ENCODE measurements at regions not wholly inside any gene's neighbourhood (a gene's known extent, or its start where the extent isn't known, plus 50 kb on each side); places are given as distances from the start of the nearest gene placed in this dataset.

DNA sequence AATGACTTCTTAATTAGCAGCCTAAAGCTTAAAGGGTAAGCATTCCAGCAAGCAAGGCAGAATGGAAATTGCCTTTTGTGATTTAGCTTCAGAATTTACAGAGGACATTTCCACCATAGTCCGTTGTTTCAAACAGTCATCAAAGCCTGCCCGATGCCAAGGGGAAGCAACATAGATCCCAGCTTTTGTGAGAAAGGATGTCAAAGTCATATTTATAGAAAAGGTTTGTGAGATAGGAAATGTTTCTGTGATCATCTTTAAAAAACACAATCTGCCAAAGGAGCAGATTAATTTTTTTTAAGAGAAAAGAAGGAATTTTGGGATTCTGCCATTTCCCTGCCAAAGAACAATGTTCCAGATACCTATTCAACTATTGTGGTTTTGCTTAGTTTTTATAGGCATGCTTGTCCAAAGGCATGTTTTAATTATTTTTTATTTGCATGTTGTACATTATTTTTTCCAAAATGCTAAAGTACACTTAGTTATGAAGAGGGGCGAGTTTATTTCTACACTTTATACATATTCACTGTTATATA, 346.9 kb downstream of the ZNF608 start:
- Histone ChIP-seq H3K9me3 (ENCODE audit: insufficient read depth in 2 of 2, low read depth in 1 of 2, low read length in 1 of 2) (no peaks in the 10 kb centered on the region), H3K36me3 (ENCODE audit: control insufficient read depth in 2 of 4, insufficient read depth in 4 of 4, low read length in 3 of 4) (no peaks in the 10 kb centered on the region), H3K23ac (ENCODE audit: insufficient read length) (no peak overlapping the region), H3K9ac (replicated peaks in 1 of 4; ENCODE audit: extremely low read depth in 1 of 4, low read depth in 3 of 4, low read length in 3 of 4) (no peak overlapping the region), H3K4ac (replicated peaks; ENCODE audit: insufficient read length, low read depth, low read length) (no peak overlapping the region), H2BK120ac (replicated peaks; ENCODE audit: low read depth, low read length) (no peak overlapping the region), H3K4me2 (ENCODE audit: insufficient read depth in 1 of 2, low read depth in 2 of 2, low read length in 2 of 2) (no peak overlapping the region), H3K56ac (replicated peaks; ENCODE audit: insufficient read length, low read depth, low read length) (no peak overlapping the region), H3K27me3 (replicated peaks in 1 of 4; ENCODE audit: control insufficient read depth in 3 of 4, extremely low read depth in 1 of 4, insufficient read depth in 3 of 4, low read length in 3 of 4) (no peaks in the 10 kb centered on the region), H3K18ac (ENCODE audit: extremely low read depth, low read length) (no peak overlapping the region), H4K5ac (ENCODE audit: insufficient read length, low read depth, low read length) (no peak overlapping the region), H2AFZ (ENCODE audit: low read length) (no peak overlapping the region), H2AK5ac (ENCODE audit: low read depth, low read length) (no peak overlapping the region), H4K20me1 (replicated peaks in 1 of 2; ENCODE audit: control insufficient read depth in 1 of 2, insufficient read depth in 2 of 2, low read length in 2 of 2) (no peaks in the 10 kb centered on the region), H2BK20ac (ENCODE audit: low read length) (no peak overlapping the region), H3K23me2 (ENCODE audit: low read depth, low read length) (no peaks in the 10 kb centered on the region), H4K91ac (replicated peaks; ENCODE audit: insufficient read length, low read length) (no peak overlapping the region), H4K8ac (ENCODE audit: extremely low read depth, insufficient read depth, low read length) (no peak overlapping the region), H2BK12ac (ENCODE audit: low read depth, low read length) (no peak overlapping the region), H2BK5ac (ENCODE audit: low read depth, low read length) (no peak overlapping the region), H3K79me1 (ENCODE audit: low read depth, low read length) (no peaks in the 10 kb centered on the region), H3K79me2 (ENCODE audit: control insufficient read depth in 1 of 2, insufficient read depth in 2 of 2, low read length in 2 of 2) (no peaks in the 10 kb centered on the region), H3K14ac (ENCODE audit: insufficient read length) (no peak overlapping the region), H3K4me1 (replicated peaks in 1 of 4; ENCODE audit: control insufficient read depth in 3 of 4, insufficient read depth in 4 of 4, low read length in 3 of 4) (peaks cover 0 to 3% (median 0%) of the 10 kb centered on the region in 4 experiments; a peak in 2 of 7 replicates), H2BK15ac (ENCODE audit: low read length) (no peak overlapping the region), H3K27ac (ENCODE audit: low read depth, low read length) (no peak overlapping the region), H3K4me3 (ENCODE audit: extremely low read depth in 1 of 4, insufficient read depth in 2 of 4, low read depth in 3 of 4, low read length in 4 of 4) (no peak overlapping the region)
- DNase-seq (ENCODE audit: low read depth in 1 of 2, low spot score in 2 of 2) (no peak), FAIRE-seq (no peak)
- TF ChIP-seq RBBP5 (IDR thresholded peaks at IDR 0.05; ENCODE audit: borderline replicate concordance, low read depth, low read length), result no peak
- no peak for TF ChIP-seq MAFK (IDR thresholded peaks at IDR 0.05; ENCODE audit: low read depth, low read length)
- TF ChIP-seq TAF1 (IDR thresholded peaks at IDR 0.05; ENCODE audit: low read depth, low read length), result no peak
- TF ChIP-seq PHF8 (conservative IDR thresholded peaks at IDR 0.05; ENCODE audit: low read depth, low read length), result no peak
- TF ChIP-seq, protein P1, sequence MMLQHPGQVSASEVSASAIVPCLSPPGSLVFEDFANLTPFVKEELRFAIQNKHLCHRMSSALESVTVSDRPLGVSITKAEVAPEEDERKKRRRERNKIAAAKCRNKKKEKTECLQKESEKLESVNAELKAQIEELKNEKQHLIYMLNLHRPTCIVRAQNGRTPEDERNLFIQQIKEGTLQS (IDR thresholded peaks at IDR 0.05; ENCODE audit: insufficient read depth, low read depth, low read length), result no peak
- ChIA-PET POLR2A (ENCODE audit: partially characterized antibody) (no interaction called here), CTCF (ENCODE audit: partially characterized antibody) (no interaction called here)
- 70% methylated on average over 3 of the region's 3 CpGs; no CpG with 5 or more reads in 1 of the 2 experiments for WGBS, 2 experiments (ENCODE audit: extremely low coverage in 1 of 2, insufficient coverage in 1 of 2, insufficient read length in 1 of 2, insufficient replicate concordance in 2 of 2, low coverage in 1 of 2, low lambda C conversion rate in 2 of 2, missing lambda C conversion rate in 1 of 2)

Data from H1 (cell line).